ENCODE measurements at regions not wholly inside any gene's neighbourhood (a gene's known extent, or its start where the extent isn't known, plus 50 kb on each side); places are given as distances from the start of the nearest gene placed in this dataset.

- no peak for ATAC-seq
- no peak for DNase-seq
- no peaks in the 10 kb centered on the region for H3K27me3 Mint-ChIP-seq
- no peaks in the 10 kb centered on the region for H3K36me3 Mint-ChIP-seq (ENCODE audit: low read depth)
- no peak overlapping the region for H3K4me3 Mint-ChIP-seq
- H3K9me3 ChIP-seq (ENCODE audit: control insufficient read depth, low read length, poor library complexity, severe bottlenecking): no peaks in the 10 kb centered on the region
- no peak overlapping the region for H3K27ac Mint-ChIP-seq
- H3K4me1 Mint-ChIP-seq: no peaks in the 10 kb centered on the region
Observed at GRCh38 chr6:153231048-153231646, 100.1 kb upstream of the RGS17 start.

GRCh38 chr6:153218184-153218792 is 87.2 kb upstream of the RGS17 start:
- ATAC-seq: no peak
- H3K9me3 ChIP-seq (ENCODE audit: control insufficient read depth, low read length, poor library complexity, severe bottlenecking): no peaks in the 10 kb centered on the region
- Mint-ChIP-seq H3K36me3 (ENCODE audit: low read depth) (no peaks in the 10 kb centered on the region), H3K4me1 (no peaks in the 10 kb centered on the region), H3K27ac (no peak overlapping the region), H3K4me3 (no peak overlapping the region), H3K27me3 (no peaks in the 10 kb centered on the region)
- DNase-seq: no peak

GRCh38 chr6:153216789-153217188 is 85.7 kb upstream of the RGS17 start:
- H3K4me1 Mint-ChIP-seq: no peaks in the 10 kb centered on the region
- no peaks in the 10 kb centered on the region for H3K9me3 ChIP-seq (ENCODE audit: control insufficient read depth, low read length, poor library complexity, severe bottlenecking)

GRCh38 chr6:153215242-153215641 is 84.2 kb upstream of the RGS17 start:
- no peak overlapping the region for H3K4me3 Mint-ChIP-seq
- DNase-seq (no peak), ATAC-seq (no peak)
- H3K27me3 Mint-ChIP-seq: no peaks in the 10 kb centered on the region
- no peaks in the 10 kb centered on the region for H3K36me3 Mint-ChIP-seq (ENCODE audit: low read depth)
- no peak overlapping the region for H3K27ac Mint-ChIP-seq
- H3K9me3 ChIP-seq (ENCODE audit: control insufficient read depth, low read length, poor library complexity, severe bottlenecking): no peaks in the 10 kb centered on the region
- H3K4me1 Mint-ChIP-seq: no peaks in the 10 kb centered on the region

More at GRCh38 chr6:153216789-153217188, 85.7 kb upstream of the RGS17 start:
- DNase-seq (no peak), ATAC-seq (no peak)
- Mint-ChIP-seq H3K4me3 (no peak overlapping the region), H3K27me3 (no peaks in the 10 kb centered on the region), H3K36me3 (ENCODE audit: low read depth) (no peaks in the 10 kb centered on the region), H3K27ac (no peak overlapping the region)

GRCh38 chr6:153214436-153214835 is 83.4 kb upstream of the RGS17 start:
- DNase-seq: no peak
- no peak for ATAC-seq
- no peak overlapping the region for H3K4me3 Mint-ChIP-seq
- H3K27me3 Mint-ChIP-seq: no peaks in the 10 kb centered on the region
- no peaks in the 10 kb centered on the region for H3K9me3 ChIP-seq (ENCODE audit: control insufficient read depth, low read length, poor library complexity, severe bottlenecking)
- H3K4me1 Mint-ChIP-seq: no peaks in the 10 kb centered on the region
- H3K27ac Mint-ChIP-seq: no peak overlapping the region
- no peaks in the 10 kb centered on the region for H3K36me3 Mint-ChIP-seq (ENCODE audit: low read depth)

GRCh38 chr6:153210083-153210482 is 79.0 kb upstream of the RGS17 start:
- H3K9me3 ChIP-seq (ENCODE audit: control insufficient read depth, low read length, poor library complexity, severe bottlenecking): no peaks in the 10 kb centered on the region
- Mint-ChIP-seq H3K27ac (no peak overlapping the region), H3K36me3 (ENCODE audit: low read depth) (no peaks in the 10 kb centered on the region), H3K4me1 (no peaks in the 10 kb centered on the region), H3K27me3 (no peaks in the 10 kb centered on the region), H3K4me3 (no peak overlapping the region)
- ATAC-seq (no peak), DNase-seq (no peak)

- no peak for ATAC-seq
- Mint-ChIP-seq H3K4me1 (no peaks in the 10 kb centered on the region), H3K27me3 (no peaks in the 10 kb centered on the region), H3K4me3 (no peak overlapping the region), H3K27ac (no peak overlapping the region), H3K36me3 (ENCODE audit: low read depth) (no peaks in the 10 kb centered on the region)
- DNase-seq: no peak
- no peaks in the 10 kb centered on the region for H3K9me3 ChIP-seq (ENCODE audit: control insufficient read depth, low read length, poor library complexity, severe bottlenecking)
Observed at GRCh38 chr6:153208706-153209105, 77.6 kb upstream of the RGS17 start.

GRCh38 chr6:153207617-153208016 is 76.5 kb upstream of the RGS17 start:
- no peak overlapping the region for H3K4me3 Mint-ChIP-seq
- no peaks in the 10 kb centered on the region for H3K4me1 Mint-ChIP-seq
- no peak for DNase-seq
- no peaks in the 10 kb centered on the region for H3K36me3 Mint-ChIP-seq (ENCODE audit: low read depth)
- H3K27ac Mint-ChIP-seq: no peak overlapping the region
- no peaks in the 10 kb centered on the region for H3K9me3 ChIP-seq (ENCODE audit: control insufficient read depth, low read length, poor library complexity, severe bottlenecking)
- no peaks in the 10 kb centered on the region for H3K27me3 Mint-ChIP-seq
- no peak for ATAC-seq

GRCh38 chr6:153207006-153207405 is 75.9 kb upstream of the RGS17 start:
- no peaks in the 10 kb centered on the region for H3K9me3 ChIP-seq (ENCODE audit: control insufficient read depth, low read length, poor library complexity, severe bottlenecking)
- H3K27ac Mint-ChIP-seq: no peak overlapping the region
- no peaks in the 10 kb centered on the region for H3K36me3 Mint-ChIP-seq (ENCODE audit: low read depth)
- no peaks in the 10 kb centered on the region for H3K4me1 Mint-ChIP-seq
- H3K4me3 Mint-ChIP-seq: no peak overlapping the region
- DNase-seq: no peak
- no peaks in the 10 kb centered on the region for H3K27me3 Mint-ChIP-seq
- no peak for ATAC-seq

- DNase-seq (no peak), ATAC-seq (no peak)
- H3K27me3 Mint-ChIP-seq: no peaks in the 10 kb centered on the region
- no peak overlapping the region for H3K4me3 Mint-ChIP-seq
- no peak overlapping the region for H3K27ac Mint-ChIP-seq
- no peaks in the 10 kb centered on the region for H3K36me3 Mint-ChIP-seq (ENCODE audit: low read depth)
- H3K4me1 Mint-ChIP-seq: no peaks in the 10 kb centered on the region
- no peaks in the 10 kb centered on the region for H3K9me3 ChIP-seq (ENCODE audit: control insufficient read depth, low read length, poor library complexity, severe bottlenecking)
Observed at GRCh38 chr6:153192943-153193885, 62.1 kb upstream of the RGS17 start.

- no peak for DNase-seq
- H3K27ac Mint-ChIP-seq: no peak overlapping the region
- no peaks in the 10 kb centered on the region for H3K9me3 ChIP-seq (ENCODE audit: control insufficient read depth, low read length, poor library complexity, severe bottlenecking)
- H3K36me3 Mint-ChIP-seq (ENCODE audit: low read depth): no peaks in the 10 kb centered on the region
- H3K4me3 Mint-ChIP-seq: no peak overlapping the region
- no peaks in the 10 kb centered on the region for H3K27me3 Mint-ChIP-seq
- ATAC-seq: no peak
- no peaks in the 10 kb centered on the region for H3K4me1 Mint-ChIP-seq
Observed at GRCh38 chr6:153183925-153184324, 52.8 kb upstream of the RGS17 start.

Data from T-helper 17 cell (primary cell).